ENCODE measurements at regions not wholly inside any gene's neighbourhood (a gene's known extent, or its start where the extent isn't known, plus 50 kb on each side); places are given as distances from the start of the nearest gene placed in this dataset.
"Not testable (repeated sequence)": the region's sequence is repeated elsewhere in the genome, so short reads cannot be mapped to it uniquely, and the experiment has no call there.

- H3K27me3 Mint-ChIP-seq (ENCODE audit: unreplicated experiment) = no peaks in the 10 kb centered on the region
- no peaks in the 10 kb centered on the region for H3K36me3 Mint-ChIP-seq (ENCODE audit: low read depth, unreplicated experiment)
- TF ChIP-seq, protein P1, sequence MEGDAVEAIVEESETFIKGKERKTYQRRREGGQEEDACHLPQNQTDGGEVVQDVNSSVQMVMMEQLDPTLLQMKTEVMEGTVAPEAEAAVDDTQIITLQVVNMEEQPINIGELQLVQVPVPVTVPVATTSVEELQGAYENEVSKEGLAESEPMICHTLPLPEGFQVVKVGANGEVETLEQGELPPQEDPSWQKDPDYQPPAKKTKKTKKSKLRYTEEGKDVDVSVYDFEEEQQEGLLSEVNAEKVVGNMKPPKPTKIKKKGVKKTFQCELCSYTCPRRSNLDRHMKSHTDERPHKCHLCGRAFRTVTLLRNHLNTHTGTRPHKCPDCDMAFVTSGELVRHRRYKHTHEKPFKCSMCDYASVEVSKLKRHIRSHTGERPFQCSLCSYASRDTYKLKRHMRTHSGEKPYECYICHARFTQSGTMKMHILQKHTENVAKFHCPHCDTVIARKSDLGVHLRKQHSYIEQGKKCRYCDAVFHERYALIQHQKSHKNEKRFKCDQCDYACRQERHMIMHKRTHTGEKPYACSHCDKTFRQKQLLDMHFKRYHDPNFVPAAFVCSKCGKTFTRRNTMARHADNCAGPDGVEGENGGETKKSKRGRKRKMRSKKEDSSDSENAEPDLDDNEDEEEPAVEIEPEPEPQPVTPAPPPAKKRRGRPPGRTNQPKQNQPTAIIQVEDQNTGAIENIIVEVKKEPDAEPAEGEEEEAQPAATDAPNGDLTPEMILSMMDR (IDR thresholded peaks at IDR 0.05; ENCODE audit: unreplicated experiment) = no peak
- H3K27ac Mint-ChIP-seq (ENCODE audit: unreplicated experiment) = no peak overlapping the region
- no peaks in the 10 kb centered on the region for H3K9me3 Mint-ChIP-seq (ENCODE audit: unreplicated experiment)
- no peaks in the 10 kb centered on the region for H3K4me1 Mint-ChIP-seq (ENCODE audit: unreplicated experiment)
- no peak overlapping the region for H3K4me3 Mint-ChIP-seq (ENCODE audit: unreplicated experiment)
- DNase-seq (ENCODE audit: low spot score) = no peak
These were observed 187.5 kb downstream of the BMP15 start for GRCh38 chrX:51098046-51098445.

GRCh38 chrX:51119058-51119926 lies 208.8 kb downstream of the BMP15 start:
- not testable (repeated sequence) for H3K4me3 Mint-ChIP-seq (ENCODE audit: unreplicated experiment); H3K36me3 Mint-ChIP-seq (ENCODE audit: low read depth, unreplicated experiment); H3K27me3 Mint-ChIP-seq (ENCODE audit: unreplicated experiment); H3K27ac Mint-ChIP-seq (ENCODE audit: unreplicated experiment); H3K4me1 Mint-ChIP-seq (ENCODE audit: unreplicated experiment); H3K9me3 Mint-ChIP-seq (ENCODE audit: unreplicated experiment); DNase-seq (ENCODE audit: low spot score)

DNA sequence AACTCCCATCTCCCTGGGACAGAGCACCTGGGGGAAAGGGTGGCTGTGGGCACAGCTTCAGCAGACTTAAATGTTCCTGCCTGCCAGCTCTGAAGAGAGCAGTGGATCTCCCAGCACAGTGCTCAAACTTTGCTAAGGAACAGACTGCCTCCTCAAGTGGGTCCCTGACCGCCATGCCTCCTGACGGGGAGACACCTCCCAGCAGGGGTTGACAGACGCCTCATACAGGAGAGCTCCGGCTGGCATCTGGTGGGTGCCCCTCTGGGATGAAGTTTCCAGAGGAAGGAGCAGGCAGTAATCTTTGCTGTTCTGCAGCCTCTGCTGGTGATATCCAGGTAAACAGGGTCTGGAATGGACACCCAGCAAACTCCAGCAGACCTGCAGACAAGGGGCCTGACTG lies 206.9 kb upstream of the NUDT10 start:
- H3K27me3 Mint-ChIP-seq (ENCODE audit: unreplicated experiment); H3K4me1 Mint-ChIP-seq (ENCODE audit: unreplicated experiment); H3K36me3 Mint-ChIP-seq (ENCODE audit: low read depth, unreplicated experiment): not testable (repeated sequence)

DNA sequence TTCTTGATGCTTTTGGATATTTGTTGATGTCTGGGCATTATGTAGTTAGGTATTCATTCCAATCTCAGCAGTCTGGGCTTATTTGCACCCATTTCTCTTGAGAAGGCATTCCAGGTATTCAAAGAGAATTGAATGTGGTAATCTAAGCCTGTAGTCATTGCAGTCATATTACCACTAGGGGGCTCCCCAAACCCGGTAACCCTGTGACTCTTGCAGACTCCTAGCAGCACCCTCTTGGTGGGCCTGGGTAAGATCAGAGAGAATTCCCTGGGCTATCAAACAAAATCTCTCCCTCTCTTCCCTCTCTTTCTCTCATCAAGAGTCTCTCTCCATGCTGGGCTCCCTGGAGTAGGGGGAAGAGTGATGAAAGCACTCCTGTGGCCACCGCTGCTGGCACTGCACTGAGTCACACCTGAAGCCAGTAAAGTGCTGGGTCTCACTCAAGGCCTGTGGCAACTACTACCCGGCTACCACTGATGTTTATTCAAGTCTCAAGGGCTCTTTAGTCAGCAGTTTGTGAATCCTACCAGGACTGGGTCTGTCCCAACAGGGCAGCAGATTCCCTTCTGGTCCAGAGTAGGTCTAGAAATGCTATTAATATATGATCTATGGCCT lies 187.7 kb upstream of the NUDT10 start:
- Mint-ChIP-seq H3K27ac (ENCODE audit: unreplicated experiment) (no peak overlapping the region), H3K9me3 (ENCODE audit: unreplicated experiment) (no peaks in the 10 kb centered on the region), H3K4me3 (ENCODE audit: unreplicated experiment) (no peak overlapping the region), H3K36me3 (ENCODE audit: low read depth, unreplicated experiment) (no peaks in the 10 kb centered on the region), H3K27me3 (ENCODE audit: unreplicated experiment) (no peaks in the 10 kb centered on the region), H3K4me1 (ENCODE audit: unreplicated experiment) (peaks cover 5% of the 10 kb centered on the region)
- TF ChIP-seq, protein P1 (IDR thresholded peaks at IDR 0.05; ENCODE audit: unreplicated experiment) = peak; percentile 57
- peak; percentile 35 for DNase-seq (ENCODE audit: low spot score)

More for the DNA sequence above, 206.9 kb upstream of the NUDT10 start:
- DNase-seq (ENCODE audit: low spot score); H3K4me3 Mint-ChIP-seq (ENCODE audit: unreplicated experiment); H3K27ac Mint-ChIP-seq (ENCODE audit: unreplicated experiment); H3K9me3 Mint-ChIP-seq (ENCODE audit: unreplicated experiment): not testable (repeated sequence)

GRCh38 chrX:51148848-51149247 lies 183.8 kb upstream of the NUDT10 start:
- H3K4me1 Mint-ChIP-seq (ENCODE audit: unreplicated experiment) = no peaks in the 10 kb centered on the region
- DNase-seq (ENCODE audit: low spot score) = peak; percentile 14
- no peak overlapping the region for H3K4me3 Mint-ChIP-seq (ENCODE audit: unreplicated experiment)
- no peaks in the 10 kb centered on the region for H3K36me3 Mint-ChIP-seq (ENCODE audit: low read depth, unreplicated experiment)
- no peaks in the 10 kb centered on the region for H3K9me3 Mint-ChIP-seq (ENCODE audit: unreplicated experiment)
- H3K27ac Mint-ChIP-seq (ENCODE audit: unreplicated experiment) = no peak overlapping the region
- TF ChIP-seq, protein P1 (IDR thresholded peaks at IDR 0.05; ENCODE audit: unreplicated experiment) = no peak
- no peaks in the 10 kb centered on the region for H3K27me3 Mint-ChIP-seq (ENCODE audit: unreplicated experiment)

DNA sequence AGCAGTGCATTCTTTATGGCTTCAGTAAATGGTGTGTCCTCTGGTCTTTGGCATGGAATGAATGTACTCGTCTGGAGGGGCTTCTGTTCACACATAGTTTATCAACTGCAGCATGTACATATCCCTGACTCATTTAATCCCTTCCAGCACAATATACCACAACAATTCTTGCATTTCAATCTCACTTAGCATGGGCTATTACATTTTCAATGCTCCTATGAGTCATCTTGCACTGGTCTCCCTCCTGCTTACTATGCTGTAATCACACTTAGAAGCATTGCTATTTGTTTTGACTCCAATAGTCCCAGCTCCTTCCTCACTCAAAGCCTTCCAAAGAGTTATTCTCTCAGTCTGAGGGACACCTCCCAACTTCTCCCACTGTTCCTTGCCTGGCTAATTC lies 180.9 kb upstream of the NUDT10 start:
- DNase-seq (ENCODE audit: low spot score) = no peak
- H3K36me3 Mint-ChIP-seq (ENCODE audit: low read depth, unreplicated experiment) = no peaks in the 10 kb centered on the region
- no peaks in the 10 kb centered on the region for H3K9me3 Mint-ChIP-seq (ENCODE audit: unreplicated experiment)
- no peaks in the 10 kb centered on the region for H3K27me3 Mint-ChIP-seq (ENCODE audit: unreplicated experiment)
- H3K4me1 Mint-ChIP-seq (ENCODE audit: unreplicated experiment) = no peaks in the 10 kb centered on the region
- TF ChIP-seq, protein P1 (IDR thresholded peaks at IDR 0.05; ENCODE audit: unreplicated experiment) = no peak
- no peak overlapping the region for H3K27ac Mint-ChIP-seq (ENCODE audit: unreplicated experiment)
- no peak overlapping the region for H3K4me3 Mint-ChIP-seq (ENCODE audit: unreplicated experiment)

All from endothelial cell (in vitro differentiated cells).